Hematopoietic multipotent progenitor cell treated with erythropoietin and hydrocortisone succinate and interleukin-3 and kit ligand, for 4 days (in vitro differentiated cells): ENCODE measurements at regions not wholly inside any gene's neighbourhood (a gene's known extent, or its start where the extent isn't known, plus 50 kb on each side); places are given as distances from the start of the nearest gene placed in this dataset.
"Not testable (repeated sequence)": the region's sequence is repeated elsewhere in the genome, so short reads cannot be mapped to it uniquely, and the experiment has no call there.

Experiments
- DNase-seq: peaks from one replicate; pipeline ENCODE4 v3.0.0-alpha.2; 2015

GRCh38 chr1:196366-196765, 255.1 kb downstream of the OR4F29 start:
- DNase-seq, result not testable (repeated sequence)

- DNase-seq, result peak; percentile 5
Observed at GRCh38 chr1:191296-192049, 260.0 kb downstream of the OR4F29 start.

- DNase-seq, result not testable (repeated sequence)
Observed at GRCh38 chr1:190678-191077, 260.8 kb downstream of the OR4F29 start.

DNA sequence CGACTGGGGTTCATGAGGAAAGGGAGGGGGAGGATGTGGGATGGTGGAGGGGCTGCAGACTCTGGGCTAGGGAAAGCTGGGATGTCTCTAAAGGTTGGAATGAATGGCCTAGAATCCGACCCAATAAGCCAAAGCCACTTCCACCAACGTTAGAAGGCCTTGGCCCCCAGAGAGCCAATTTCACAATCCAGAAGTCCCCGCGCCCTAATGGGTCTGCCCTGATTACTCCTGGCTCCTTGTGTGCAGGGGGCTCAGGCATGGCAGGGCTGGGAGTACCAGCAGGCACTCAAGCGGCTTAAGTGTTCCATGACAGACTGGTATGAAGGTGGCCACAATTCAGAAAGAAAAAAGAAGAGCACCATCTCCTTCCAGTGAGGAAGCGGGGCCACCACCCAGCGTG, 261.6 kb downstream of the OR4F29 start:
- not testable (repeated sequence) for DNase-seq

GRCh38 chr1:189270-189669, 262.2 kb downstream of the OR4F29 start:
- not testable (repeated sequence) for DNase-seq

- DNase-seq, result not testable (repeated sequence)
Observed at GRCh38 chr1:187298-187697, 264.2 kb downstream of the OR4F29 start.

GRCh38 chr1:186691-187131, 264.8 kb downstream of the OR4F29 start:
- not testable (repeated sequence) for DNase-seq

GRCh38 chr1:186223-186622, 265.3 kb downstream of the OR4F29 start:
- DNase-seq, result not testable (repeated sequence)

DNA sequence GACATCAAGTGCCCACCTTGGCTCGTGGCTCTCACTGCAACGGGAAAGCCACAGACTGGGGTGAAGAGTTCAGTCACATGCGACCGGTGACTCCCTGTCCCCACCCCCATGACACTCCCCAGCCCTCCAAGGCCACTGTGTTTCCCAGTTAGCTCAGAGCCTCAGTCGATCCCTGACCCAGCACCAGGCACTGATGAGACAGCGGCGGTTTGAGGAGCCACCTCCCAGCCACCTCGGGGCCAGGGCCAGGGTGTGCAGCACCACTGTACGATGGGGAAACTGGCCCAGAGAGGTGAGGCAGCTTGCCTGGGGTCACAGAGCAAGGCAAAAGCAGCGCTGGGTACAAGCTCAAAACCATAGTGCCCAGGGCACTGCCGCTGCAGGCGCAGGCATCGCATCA, 266.0 kb downstream of the OR4F29 start:
- not testable (repeated sequence) for DNase-seq

- not testable (repeated sequence) for DNase-seq
Observed at GRCh38 chr1:184336-184686, 267.2 kb downstream of the OR4F29 start.

GRCh38 chr1:183620-184335, 267.7 kb downstream of the OR4F29 start:
- not testable (repeated sequence) for DNase-seq

DNA sequence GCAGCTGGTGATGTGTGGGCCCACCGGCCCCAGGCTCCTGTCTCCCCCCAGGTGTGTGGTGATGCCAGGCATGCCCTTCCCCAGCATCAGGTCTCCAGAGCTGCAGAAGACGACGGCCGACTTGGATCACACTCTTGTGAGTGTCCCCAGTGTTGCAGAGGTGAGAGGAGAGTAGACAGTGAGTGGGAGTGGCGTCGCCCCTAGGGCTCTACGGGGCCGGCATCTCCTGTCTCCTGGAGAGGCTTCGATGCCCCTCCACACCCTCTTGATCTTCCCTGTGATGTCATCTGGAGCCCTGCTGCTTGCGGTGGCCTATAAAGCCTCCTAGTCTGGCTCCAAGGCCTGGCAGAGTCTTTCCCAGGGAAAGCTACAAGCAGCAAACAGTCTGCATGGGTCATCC, 268.4 kb downstream of the OR4F29 start:
- not testable (repeated sequence) for DNase-seq

DNA sequence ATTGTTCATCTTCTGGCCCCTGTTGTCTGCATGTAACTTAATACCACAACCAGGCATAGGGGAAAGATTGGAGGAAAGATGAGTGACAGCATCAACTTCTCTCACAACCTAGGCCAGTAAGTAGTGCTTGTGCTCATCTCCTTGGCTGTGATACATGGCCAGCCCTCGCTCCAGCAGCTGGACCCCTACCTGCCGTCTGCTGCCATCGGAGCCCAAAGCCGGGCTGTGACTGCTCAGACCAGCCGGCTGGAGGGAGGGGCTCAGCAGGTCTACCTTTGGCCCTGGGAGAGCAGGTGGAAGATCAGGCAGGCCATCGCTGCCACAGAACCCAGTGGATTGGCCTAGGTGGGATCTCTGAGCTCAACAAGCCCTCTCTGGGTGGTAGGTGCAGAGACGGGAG, 268.8 kb downstream of the OR4F29 start:
- not testable (repeated sequence) for DNase-seq

DNA sequence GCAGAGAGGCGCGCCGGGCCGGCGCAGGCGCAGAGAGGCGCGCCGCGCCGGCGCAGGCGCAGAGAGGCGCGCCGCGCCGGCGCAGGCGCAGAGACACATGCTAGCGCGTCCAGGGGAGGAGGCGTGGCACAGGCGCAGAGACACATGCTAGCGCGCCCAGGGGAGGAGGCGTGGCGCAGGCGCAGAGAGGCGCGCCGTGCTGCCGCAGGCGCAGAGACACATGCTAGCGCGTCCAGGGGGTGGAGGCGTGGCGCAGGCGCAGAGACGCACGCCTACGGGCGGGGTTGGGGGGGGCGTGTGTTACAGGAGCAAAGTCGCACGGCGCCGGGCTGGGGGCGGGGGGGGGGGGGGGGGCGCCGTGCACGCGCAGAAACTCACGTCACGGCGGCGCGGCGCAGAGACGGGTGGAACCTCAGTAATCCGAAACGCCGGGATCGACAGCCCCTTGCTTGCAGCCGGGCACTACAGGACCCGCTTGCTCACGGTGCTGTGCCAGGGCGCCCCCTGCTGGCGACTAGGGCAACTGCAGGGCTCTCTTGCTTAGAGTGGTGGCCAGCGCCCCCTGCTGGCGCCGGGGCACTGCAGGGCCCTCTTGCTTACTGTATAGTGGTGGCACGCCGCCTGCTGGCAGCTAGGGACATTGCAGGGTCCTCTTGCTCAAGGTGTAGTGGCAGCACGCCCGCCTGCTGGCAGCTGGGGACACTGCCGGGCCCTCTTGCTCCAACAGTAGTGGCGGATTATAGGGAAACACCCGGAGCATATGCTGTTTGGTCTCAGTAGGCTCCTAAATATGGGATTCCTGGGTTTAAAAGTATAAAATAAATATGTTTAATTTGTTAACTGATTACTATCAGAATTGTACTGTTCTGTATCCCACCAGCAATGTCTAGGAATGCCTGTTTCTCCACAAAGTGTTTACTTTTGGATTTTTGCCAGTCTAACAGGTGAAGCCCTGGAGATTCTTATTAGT, 269.9 kb downstream of the OR4F29 start:
- peak; percentile 84 for DNase-seq

GRCh38 chr1:180749-181205, 270.7 kb downstream of the OR4F29 start:
- DNase-seq, result peak; percentile 38

GRCh38 chr1:138842-139241, 312.6 kb downstream of the OR4F29 start:
- not testable (repeated sequence) for DNase-seq

- DNase-seq, result not testable (repeated sequence)
Observed at GRCh38 chr1:137664-138063, 313.8 kb downstream of the OR4F29 start.

GRCh38 chr1:136344-136932, 315.0 kb downstream of the OR4F29 start:
- DNase-seq, result not testable (repeated sequence)

DNA sequence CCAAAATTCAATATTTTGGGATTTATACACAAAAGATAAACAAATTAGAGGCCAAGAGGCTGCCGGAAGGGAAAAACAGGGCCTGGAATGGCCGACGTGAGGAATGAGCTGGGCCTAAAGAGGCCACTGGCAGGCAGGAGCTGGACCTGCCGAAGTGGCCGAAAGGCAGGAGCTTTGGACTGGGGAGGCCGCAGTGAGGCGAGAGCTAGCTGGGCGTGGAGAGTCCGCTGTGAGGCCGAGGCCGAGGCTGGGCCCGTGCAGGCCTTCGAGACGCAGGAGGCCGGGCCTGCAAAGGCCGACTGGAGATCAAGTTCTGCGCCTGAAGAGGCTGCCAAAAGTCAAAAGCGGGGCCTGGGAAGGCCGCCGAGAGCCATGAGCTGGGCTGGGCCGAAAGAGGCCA, 316.5 kb downstream of the OR4F29 start:
- DNase-seq, result not testable (repeated sequence)

DNA sequence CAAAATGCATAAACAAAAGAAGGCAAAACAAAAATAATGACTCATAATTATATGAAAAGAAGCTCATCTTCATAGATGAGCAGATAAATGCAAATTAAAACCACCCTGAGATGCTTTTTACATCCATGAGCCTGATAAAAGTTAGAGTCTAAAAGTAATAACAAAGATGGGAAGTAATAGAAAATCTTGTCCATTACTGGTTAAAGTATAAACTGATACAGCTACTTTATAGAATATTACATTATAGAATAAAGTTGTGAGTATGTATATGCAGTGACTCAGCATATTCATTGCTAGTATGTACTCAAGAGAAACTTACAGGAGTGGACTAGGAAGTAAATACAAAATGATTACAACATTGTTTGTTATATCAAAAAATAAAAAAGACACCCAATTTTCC, 333.0 kb downstream of the OR4F29 start:
- not testable (repeated sequence) for DNase-seq

DNA sequence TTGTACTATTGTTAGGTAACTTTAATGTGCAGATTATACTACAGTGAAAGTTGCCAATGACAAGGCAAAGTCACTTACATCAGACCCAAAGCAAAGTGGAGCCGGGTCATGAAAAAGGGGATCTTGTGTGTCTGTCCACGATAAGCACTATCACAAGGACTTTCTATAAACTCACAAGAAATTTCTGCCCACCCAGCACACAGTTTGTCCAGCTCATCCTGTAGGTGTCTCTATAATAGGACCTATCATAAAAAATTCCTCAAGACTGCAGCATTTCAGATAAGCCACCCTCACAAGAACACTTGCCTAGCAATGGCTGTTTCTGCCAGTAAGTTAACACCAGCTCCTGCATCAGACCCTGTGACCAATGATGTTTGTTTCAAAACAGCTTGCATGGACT, 335.9 kb downstream of the OR4F29 start:
- DNase-seq, result not testable (repeated sequence)

DNA sequence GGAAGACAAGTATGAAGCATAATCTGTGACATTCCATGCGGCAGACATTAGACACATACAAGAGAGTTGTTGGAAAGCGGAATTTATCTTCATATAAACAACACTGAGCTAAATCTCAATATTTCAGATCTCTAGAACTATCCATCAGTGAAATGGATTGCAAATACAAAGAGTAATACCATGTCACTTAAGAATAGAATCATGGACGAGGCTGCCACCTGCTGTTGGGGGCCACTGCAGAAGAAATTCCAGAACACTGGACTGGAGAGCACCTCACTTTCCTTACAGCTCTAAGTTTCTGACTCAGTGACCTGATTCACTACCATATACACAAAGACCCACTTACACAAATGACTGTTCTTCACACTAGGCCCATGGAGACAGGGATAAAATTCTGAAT, 346.7 kb downstream of the OR4F29 start:
- not testable (repeated sequence) for DNase-seq
